IPS-20b (cell line): ENCODE measurements at regions not wholly inside any gene's neighbourhood (a gene's known extent, or its start where the extent isn't known, plus 50 kb on each side); places are given as distances from the start of the nearest gene placed in this dataset.

Experiments
- H3K27ac ChIP-seq: one replicate; pipeline ENCODE4 v1.5.1; 2013; ENCODE audit warnings: low read length
- H3K27me3 ChIP-seq: 2 replicates; pipeline ENCODE4 v1.6.1; 2013; ENCODE audit warnings: mild to moderate bottlenecking, low read length, inconsistent platforms; ENCODE audit not compliant: insufficient read depth
- H3K36me3 ChIP-seq: 2 replicates; pipeline ENCODE4 v1.6.1; 2013; ENCODE audit warnings: low read depth, mild to moderate bottlenecking, inconsistent platforms, low read length, moderate library complexity; ENCODE audit not compliant: insufficient read depth
- H3K4me1 ChIP-seq: 2 replicates; pipeline ENCODE4 v1.6.1; 2013; ENCODE audit warnings: mild to moderate bottlenecking, control low read depth, inconsistent platforms, low read length, moderate library complexity; ENCODE audit not compliant: insufficient read depth
- H3K4me3 ChIP-seq: 2 replicates; pipeline ENCODE4 v1.5.1; 2013; ENCODE audit warnings: mild to moderate bottlenecking, low read length, inconsistent platforms
- H3K9ac ChIP-seq: 2 replicates; pipeline ENCODE4 v1.6.1; 2013; ENCODE audit warnings: low read depth, mild to moderate bottlenecking, inconsistent platforms, low read length, moderate library complexity
- H3K9me3 ChIP-seq: 2 replicates; pipeline ENCODE4 v1.6.1; 2013; ENCODE audit warnings: mild to moderate bottlenecking, low read depth, low read length, inconsistent platforms; ENCODE audit not compliant: insufficient read depth

GRCh38 chr10:33569702-33570101 is 235.2 kb upstream of the NRP1 start:
- H3K4me3 ChIP-seq: no peak overlapping the region
- no peak overlapping the region for H3K9ac ChIP-seq
- no peak overlapping the region for H3K27ac ChIP-seq
- H3K4me1 ChIP-seq: peaks cover 9% of the 10 kb centered on the region; the same call in 1 of the 2 replicates
- H3K36me3 ChIP-seq: no peaks in the 10 kb centered on the region
- H3K9me3 ChIP-seq: no peaks in the 10 kb centered on the region
- no peaks in the 10 kb centered on the region for H3K27me3 ChIP-seq

- Histone ChIP-seq H3K36me3 (no peaks in the 10 kb centered on the region), H3K4me3 (no peak overlapping the region), H3K9me3 (no peaks in the 10 kb centered on the region), H3K9ac (no peak overlapping the region), H3K27ac (no peak overlapping the region), H3K4me1 (peaks cover 9% of the 10 kb centered on the region; the same call in 1 of the 2 replicates), H3K27me3 (no peaks in the 10 kb centered on the region)
Measured at GRCh38 chr10:33566426-33566825, 232.0 kb upstream of the NRP1 start.

- H3K27ac ChIP-seq: peak overlapping the region; percentile 10
- H3K9ac ChIP-seq: no peak overlapping the region
Measured at GRCh38 chr10:33566001-33566400, 231.5 kb upstream of the NRP1 start.

GRCh38 chr10:33565231-33565630 is 230.8 kb upstream of the NRP1 start:
- Histone ChIP-seq H3K36me3 (no peaks in the 10 kb centered on the region), H3K9me3 (no peaks in the 10 kb centered on the region), H3K4me1 (peaks cover 9% of the 10 kb centered on the region; the same call in 1 of the 2 replicates), H3K4me3 (no peak overlapping the region), H3K27me3 (no peaks in the 10 kb centered on the region), H3K27ac (peak overlapping the region; percentile 10), H3K9ac (no peak overlapping the region)

More at GRCh38 chr10:33566001-33566400, 231.5 kb upstream of the NRP1 start:
- Histone ChIP-seq H3K4me3 (no peak overlapping the region), H3K4me1 (peaks cover 9% of the 10 kb centered on the region; the same call in 1 of the 2 replicates), H3K36me3 (no peaks in the 10 kb centered on the region), H3K27me3 (no peaks in the 10 kb centered on the region), H3K9me3 (no peaks in the 10 kb centered on the region)

- Histone ChIP-seq H3K36me3 (no peaks in the 10 kb centered on the region), H3K4me1 (peaks cover 8% of the 10 kb centered on the region; the same call in 1 of the 2 replicates), H3K4me3 (no peak overlapping the region), H3K9me3 (no peaks in the 10 kb centered on the region), H3K27ac (no peak overlapping the region), H3K27me3 (no peaks in the 10 kb centered on the region), H3K9ac (no peak overlapping the region)
Measured at GRCh38 chr10:33559105-33559504, 224.6 kb upstream of the NRP1 start.

- Histone ChIP-seq H3K27me3 (no peaks in the 10 kb centered on the region), H3K27ac (no peak overlapping the region), H3K4me1 (peaks cover 18% of the 10 kb centered on the region; the same call in 1 of the 2 replicates), H3K4me3 (no peak overlapping the region), H3K36me3 (no peaks in the 10 kb centered on the region), H3K9me3 (no peaks in the 10 kb centered on the region), H3K9ac (no peak overlapping the region)
Measured at GRCh38 chr10:33557313-33557712, 222.8 kb upstream of the NRP1 start.

- H3K9ac ChIP-seq: no peak overlapping the region
- H3K36me3 ChIP-seq: no peaks in the 10 kb centered on the region
- H3K27me3 ChIP-seq: no peaks in the 10 kb centered on the region
- H3K4me1 ChIP-seq: peaks cover 18% of the 10 kb centered on the region; the same call in 1 of the 2 replicates
- H3K4me3 ChIP-seq: no peak overlapping the region
- H3K27ac ChIP-seq: no peak overlapping the region
- no peaks in the 10 kb centered on the region for H3K9me3 ChIP-seq
Measured at GRCh38 chr10:33556620-33557019, 222.2 kb upstream of the NRP1 start.

GRCh38 chr10:33556103-33556502 is 221.6 kb upstream of the NRP1 start:
- Histone ChIP-seq H3K27ac (no peak overlapping the region), H3K9ac (no peak overlapping the region), H3K27me3 (no peaks in the 10 kb centered on the region)

GRCh38 chr10:33553748-33554571 is 219.5 kb upstream of the NRP1 start:
- no peaks in the 10 kb centered on the region for H3K9me3 ChIP-seq
- H3K27me3 ChIP-seq: no peaks in the 10 kb centered on the region
- H3K36me3 ChIP-seq: no peaks in the 10 kb centered on the region
- no peak overlapping the region for H3K27ac ChIP-seq
- peaks cover 18% of the 10 kb centered on the region; the same call in 1 of the 2 replicates for H3K4me1 ChIP-seq
- no peak overlapping the region for H3K4me3 ChIP-seq
- no peak overlapping the region for H3K9ac ChIP-seq

More at GRCh38 chr10:33556103-33556502, 221.6 kb upstream of the NRP1 start:
- Histone ChIP-seq H3K9me3 (no peaks in the 10 kb centered on the region), H3K36me3 (no peaks in the 10 kb centered on the region), H3K4me1 (peaks cover 18% of the 10 kb centered on the region; the same call in 1 of the 2 replicates), H3K4me3 (no peak overlapping the region)

- Histone ChIP-seq H3K9me3 (0 out of 2 replicates have a peak, but pooled peaks cover 5% of the 10 kb centered on the region), H3K9ac (no peak overlapping the region), H3K36me3 (no peaks in the 10 kb centered on the region), H3K4me1 (peaks cover 18% of the 10 kb centered on the region; the same call in 1 of the 2 replicates), H3K27ac (no peak overlapping the region), H3K4me3 (no peak overlapping the region), H3K27me3 (no peaks in the 10 kb centered on the region)
Measured at GRCh38 chr10:33552290-33552689, 217.8 kb upstream of the NRP1 start.

GRCh38 chr10:33550811-33551210 is 216.3 kb upstream of the NRP1 start:
- H3K4me3 ChIP-seq: no peak overlapping the region
- H3K9me3 ChIP-seq: 0 out of 2 replicates have a peak, but pooled peaks cover 5% of the 10 kb centered on the region
- H3K27ac ChIP-seq: no peak overlapping the region
- H3K9ac ChIP-seq: no peak overlapping the region
- peaks cover 18% of the 10 kb centered on the region; the same call in 1 of the 2 replicates for H3K4me1 ChIP-seq
- H3K27me3 ChIP-seq: no peaks in the 10 kb centered on the region
- H3K36me3 ChIP-seq: no peaks in the 10 kb centered on the region

GRCh38 chr10:33547976-33548375 is 213.5 kb upstream of the NRP1 start:
- Histone ChIP-seq H3K36me3 (no peaks in the 10 kb centered on the region), H3K27ac (no peak overlapping the region), H3K9me3 (0 out of 2 replicates have a peak, but pooled peaks cover 5% of the 10 kb centered on the region)

More at GRCh38 chr10:33547976-33548375, 213.5 kb upstream of the NRP1 start:
- Histone ChIP-seq H3K9ac (no peak overlapping the region), H3K4me1 (peaks cover 4% of the 10 kb centered on the region; the same call in 1 of the 2 replicates), H3K4me3 (no peak overlapping the region), H3K27me3 (no peaks in the 10 kb centered on the region)
